HepG2 (cell line): ENCODE measurements at regions not wholly inside any gene's neighbourhood (a gene's known extent, or its start where the extent isn't known, plus 50 kb on each side); places are given as distances from the start of the nearest gene placed in this dataset.

Experiments used
- ONECUT2 ChIP-seq: sonication (generic); formaldehyde crosslinking; IDR thresholded peaks from 2 replicates; pipeline ENCODE4 v1.4.0; 2020; ENCODE audit warnings: missing genetic modification reagents
- PRMT3 ChIP-seq: sonication (generic); formaldehyde crosslinking; IDR thresholded peaks from 2 replicates; pipeline ENCODE4 v1.8.1; 2022; ENCODE audit warnings: low read depth, mild to moderate bottlenecking, moderate library complexity, missing genetic modification reagents, borderline replicate concordance
- ZBTB7A ChIP-seq: sonication (generic); formaldehyde crosslinking; IDR thresholded peaks from 2 replicates; pipeline ENCODE4 v1.8.0; 2022; ENCODE audit warnings: mild to moderate bottlenecking, missing genetic modification reagents
- TF ChIP-seq, protein P1 (sequence below): sonication (generic); formaldehyde crosslinking; IDR thresholded peaks from 2 replicates; pipeline ENCODE4 v1.4.0; 2020; ENCODE audit warnings: mild to moderate bottlenecking, missing genetic modification reagents
- TF ChIP-seq, protein P2 (sequence below): sonication (generic); formaldehyde crosslinking; IDR thresholded peaks from 2 replicates; pipeline ENCODE4 v1.5.0; 2020; ENCODE audit warnings: missing genetic modification reagents, mild to moderate bottlenecking, borderline replicate concordance

DNA sequence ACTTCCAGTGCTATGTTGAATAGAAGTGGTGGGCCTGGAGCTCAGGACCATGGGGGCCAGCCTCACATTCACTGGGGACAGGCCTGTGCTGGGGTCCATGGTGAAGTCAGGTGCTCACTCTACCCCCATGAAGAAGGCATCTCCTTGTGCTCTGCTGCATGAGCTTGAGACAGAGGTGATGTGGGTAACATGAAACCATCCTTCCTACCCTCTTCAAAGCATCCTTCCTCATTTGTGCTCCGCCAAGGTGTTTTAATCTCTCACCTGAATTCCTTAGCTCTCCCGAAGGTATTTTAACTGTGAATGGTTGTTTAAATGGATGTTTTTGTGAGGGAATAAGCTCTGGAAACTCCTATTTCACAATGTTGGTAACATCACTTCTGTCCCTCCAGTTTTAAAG, 209.6 kb upstream of the PCSK2 start (continued):
- TF ChIP-seq, protein P1, sequence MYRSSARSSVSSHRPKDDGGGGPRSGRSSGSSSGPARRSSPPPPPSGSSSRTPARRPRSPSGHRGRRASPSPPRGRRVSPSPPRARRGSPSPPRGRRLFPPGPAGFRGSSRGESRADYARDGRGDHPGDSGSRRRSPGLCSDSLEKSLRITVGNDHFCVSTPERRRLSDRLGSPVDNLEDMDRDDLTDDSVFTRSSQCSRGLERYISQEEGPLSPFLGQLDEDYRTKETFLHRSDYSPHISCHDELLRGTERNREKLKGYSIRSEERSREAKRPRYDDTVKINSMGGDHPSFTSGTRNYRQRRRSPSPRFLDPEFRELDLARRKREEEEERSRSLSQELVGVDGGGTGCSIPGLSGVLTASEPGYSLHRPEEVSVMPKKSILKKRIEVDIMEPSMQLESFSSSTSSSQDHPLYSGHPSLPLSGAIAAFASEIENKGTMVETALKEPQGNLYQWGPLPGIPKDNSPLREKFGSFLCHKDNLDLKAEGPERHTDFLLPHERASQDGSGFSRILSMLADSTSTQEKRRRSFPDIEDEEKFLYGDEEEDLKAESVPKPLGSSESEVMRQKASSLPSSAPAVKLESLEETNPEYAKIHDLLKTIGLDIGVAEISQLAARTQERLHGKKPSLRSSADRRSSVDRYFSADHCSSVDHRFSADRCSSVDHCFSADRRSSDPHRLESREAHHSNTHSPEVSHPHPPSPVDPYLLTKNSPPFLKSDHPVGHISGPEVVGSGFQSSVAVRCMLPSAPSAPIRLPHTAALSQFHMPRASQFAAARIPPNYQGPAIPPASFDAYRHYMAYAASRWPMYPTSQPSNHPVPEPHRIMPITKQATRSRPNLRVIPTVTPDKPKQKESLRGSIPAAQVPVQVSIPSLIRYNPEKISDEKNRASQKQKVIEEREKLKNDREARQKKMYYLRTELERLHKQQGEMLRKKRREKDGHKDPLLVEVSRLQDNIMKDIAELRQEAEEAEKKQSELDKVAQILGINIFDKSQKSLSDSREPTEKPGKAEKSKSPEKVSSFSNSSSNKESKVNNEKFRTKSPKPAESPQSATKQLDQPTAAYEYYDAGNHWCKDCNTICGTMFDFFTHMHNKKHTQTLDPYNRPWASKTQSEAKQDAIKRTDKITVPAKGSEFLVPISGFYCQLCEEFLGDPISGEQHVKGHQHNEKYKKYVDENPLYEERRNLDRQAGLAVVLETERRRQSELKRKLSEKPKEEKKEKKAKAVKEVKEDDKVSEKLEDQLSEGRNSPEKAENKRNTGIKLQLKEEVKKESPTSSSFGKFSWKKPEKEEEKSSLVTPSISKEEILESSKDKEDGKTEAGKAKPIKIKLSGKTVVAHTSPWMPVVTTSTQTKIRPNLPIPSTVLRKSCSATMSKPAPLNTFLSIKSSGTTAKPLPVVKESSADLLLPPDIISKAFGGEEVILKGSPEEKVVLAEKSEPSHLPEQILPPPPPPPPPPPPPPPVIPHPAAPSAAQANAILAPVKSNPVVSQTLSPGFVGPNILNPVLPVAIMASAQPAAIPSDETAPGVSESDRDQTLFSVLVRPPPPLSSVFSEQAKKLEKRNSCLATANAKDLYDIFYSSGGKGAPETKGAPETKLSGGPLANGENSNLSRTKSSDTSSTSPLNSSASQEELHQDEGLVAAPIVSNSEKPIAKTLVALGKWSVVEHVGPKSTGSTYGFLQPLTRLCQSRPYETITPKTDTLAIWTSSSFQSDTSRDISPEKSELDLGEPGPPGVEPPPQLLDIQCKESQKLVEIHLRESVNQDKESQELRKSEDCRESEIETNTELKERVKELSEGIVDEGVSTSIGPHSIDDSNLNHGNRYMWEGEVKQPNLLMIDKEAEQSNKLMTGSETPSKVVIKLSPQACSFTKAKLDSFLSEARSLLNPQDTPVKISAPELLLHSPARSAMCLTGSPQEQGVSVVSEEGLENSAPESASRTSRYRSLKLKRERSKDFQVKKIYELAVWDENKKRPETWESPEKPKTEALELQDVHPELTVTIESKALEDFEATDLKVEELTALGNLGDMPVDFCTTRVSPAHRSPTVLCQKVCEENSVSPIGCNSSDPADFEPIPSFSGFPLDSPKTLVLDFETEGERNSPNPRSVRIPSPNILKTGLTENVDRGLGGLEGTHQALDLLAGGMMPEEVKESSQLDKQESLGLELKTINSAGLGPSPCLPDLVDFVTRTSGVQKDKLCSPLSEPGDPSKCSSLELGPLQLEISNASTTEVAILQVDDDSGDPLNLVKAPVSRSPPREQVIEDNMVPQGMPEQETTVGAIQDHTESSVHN (CRISPR knock-in tag), result no peak
- TF ChIP-seq PRMT3 (CRISPR knock-in tag), result no peak
- TF ChIP-seq ONECUT2 (CRISPR knock-in tag), result no peak
- TF ChIP-seq ZBTB7A (CRISPR knock-in tag), result no peak
- TF ChIP-seq, protein P2, sequence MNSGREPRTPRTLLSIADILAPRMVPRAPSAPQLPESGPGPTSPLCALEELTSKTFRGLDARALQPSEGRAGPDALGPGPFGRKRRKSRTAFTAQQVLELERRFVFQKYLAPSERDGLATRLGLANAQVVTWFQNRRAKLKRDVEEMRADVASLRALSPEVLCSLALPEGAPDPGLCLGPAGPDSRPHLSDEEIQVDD, result no peak
